Right ventricle myocardium superior (tissue), 1 donor: ENCODE measurements at regions not wholly inside any gene's neighbourhood (a gene's known extent, or its start where the extent isn't known, plus 50 kb on each side); places are given as distances from the start of the nearest gene placed in this dataset.

ENCODE experiments used
- ATAC-seq: fragments of 200-7000 bp; cut with Tn5 transposase; one replicate; pipeline ENCODE4 v1.9.1; 2020; ENCODE audit warnings: mild to moderate bottlenecking; ENCODE audit not compliant: poor library complexity
- DNase-seq: peaks from one replicate; pipeline ENCODE4 v3.0.0-alpha.2; 2020
- intact Hi-C: fragments of 100-400 bp; cut with DNase I; formaldehyde crosslinking; loops from one replicate; pipeline ENCODE4 v1.11.2; 2022
- donor health status: DM: no; HTN: yes; CAD: no; lungs with severe emphysema.

DNA sequence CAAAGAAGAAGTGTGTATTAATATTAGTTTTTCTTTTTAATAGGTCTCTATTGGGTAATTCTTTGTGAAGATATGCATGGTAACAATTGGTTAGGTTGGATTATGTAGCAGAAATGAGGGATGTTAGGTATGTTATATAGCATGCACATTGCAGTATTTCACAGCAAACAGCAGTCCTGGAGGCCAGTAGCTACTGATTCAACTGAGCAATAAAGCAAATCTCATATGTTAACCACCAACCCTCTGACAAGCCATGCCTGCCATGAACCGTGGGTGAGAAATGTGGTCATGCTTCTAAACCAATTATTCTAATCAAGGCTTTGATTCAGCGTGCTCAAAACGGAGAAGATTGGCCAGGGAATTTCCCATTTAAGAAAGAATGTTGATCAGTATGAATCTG is 313.0 kb upstream of the CDH6 start:
- ATAC-seq = no peak
- intact Hi-C loops = no loop called here
- no peak for DNase-seq

GRCh38 chr5:30879887-30880286 is 313.6 kb upstream of the CDH6 start:
- ATAC-seq (no peak), DNase-seq (no peak)
- intact Hi-C loops = no loop called here

DNA sequence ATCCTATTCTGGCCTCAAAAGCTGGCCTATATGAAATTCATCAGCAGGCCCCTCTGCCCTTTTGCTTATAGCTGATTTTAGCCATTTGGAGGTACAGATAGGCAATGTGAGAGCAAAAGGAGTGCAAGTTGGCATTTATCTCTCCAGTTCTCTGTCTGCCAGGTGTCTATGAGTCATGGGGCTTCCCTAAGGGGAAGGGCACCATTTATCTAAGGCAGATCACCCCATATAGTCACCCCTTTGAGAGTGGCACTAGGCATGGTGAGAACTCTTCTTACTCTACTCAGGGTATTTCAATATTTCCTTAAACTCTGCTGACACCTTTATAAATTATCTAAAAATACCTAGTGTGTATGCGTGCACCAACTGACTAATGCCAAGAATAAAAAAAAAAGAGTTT is 314.7 kb upstream of the CDH6 start:
- intact Hi-C loops = no loop called here
- ATAC-seq (no peak), DNase-seq (no peak)

DNA sequence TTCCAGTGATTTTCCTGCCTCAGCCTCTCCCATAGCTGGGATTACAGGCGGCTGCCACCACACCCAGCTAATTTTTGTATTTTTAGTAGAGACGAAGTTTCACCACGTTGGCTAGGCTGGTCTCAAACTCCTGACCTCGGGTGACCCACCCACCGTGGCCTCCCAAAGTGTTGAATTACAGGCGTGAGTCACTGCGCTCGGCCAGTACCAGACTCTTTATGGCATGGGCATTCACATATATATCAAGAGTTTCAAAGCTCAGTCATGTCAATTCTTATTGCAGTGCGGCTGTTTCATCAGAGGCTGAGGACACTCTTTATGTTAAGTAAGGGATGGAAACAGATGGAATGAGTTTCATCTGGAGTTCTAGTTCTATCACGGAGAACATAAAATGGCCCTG is 315.2 kb upstream of the CDH6 start:
- intact Hi-C loops = no loop called here
- no peak for DNase-seq
- no peak for ATAC-seq

- peak; percentile 83 for ATAC-seq
- DNase-seq = no peak
Observed at GRCh38 chr5:30874241-30875034, 319.0 kb upstream of the CDH6 start.

GRCh38 chr5:30871196-30871595 is 322.3 kb upstream of the CDH6 start:
- ATAC-seq (no peak), DNase-seq (no peak)
- intact Hi-C loops = no loop called here

More at GRCh38 chr5:30874241-30875034, 319.0 kb upstream of the CDH6 start:
- intact Hi-C loops = no loop called here

GRCh38 chr5:30867711-30868110 is 325.8 kb upstream of the CDH6 start:
- DNase-seq (no peak), ATAC-seq (no peak)
- intact Hi-C loops = no loop called here

- intact Hi-C loops = no loop called here
- peak; percentile 59 for ATAC-seq
- DNase-seq = no peak
Observed at GRCh38 chr5:30866142-30866541, 327.3 kb upstream of the CDH6 start.

DNA sequence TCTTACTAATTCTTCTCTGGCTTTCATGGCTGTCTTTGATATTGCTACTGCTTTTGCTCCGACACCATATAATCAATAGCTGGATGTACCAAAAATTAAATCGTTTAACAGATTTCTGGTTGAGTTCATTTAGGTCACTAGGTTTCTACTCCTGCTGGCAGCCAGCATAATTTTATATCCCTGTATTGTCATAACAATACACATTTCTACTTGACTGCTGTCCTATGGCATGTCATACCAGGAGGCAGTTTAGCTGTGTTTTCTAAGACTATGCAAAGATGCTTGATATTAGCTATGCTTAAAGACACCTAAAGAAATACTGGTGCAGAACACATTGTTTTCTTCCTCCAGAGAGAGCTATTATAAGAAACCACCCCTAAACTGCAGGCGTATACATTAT is 337.2 kb upstream of the CDH6 start:
- intact Hi-C loops = no loop called here
- no peak for DNase-seq
- no peak for ATAC-seq

DNA sequence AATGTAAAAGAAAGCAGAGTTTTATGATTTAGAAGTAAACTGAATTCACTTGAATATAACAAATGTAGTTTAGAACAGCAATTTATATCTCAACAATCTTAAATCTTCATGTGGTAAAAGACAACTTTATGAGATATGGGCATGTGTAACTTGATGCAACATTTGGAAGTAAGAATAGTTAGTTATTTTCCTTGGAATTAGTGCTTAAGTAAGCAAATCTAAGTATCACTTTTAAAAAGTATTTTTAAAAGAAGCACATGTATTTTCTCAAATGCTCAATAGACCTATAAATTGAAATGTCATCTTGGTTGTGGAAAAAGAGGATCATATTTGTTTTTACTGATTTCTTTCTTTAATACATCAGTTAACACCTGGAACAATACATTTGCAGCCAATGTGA is 340.3 kb upstream of the CDH6 start:
- intact Hi-C loops = no loop called here
- ATAC-seq (no peak), DNase-seq (no peak)

DNA sequence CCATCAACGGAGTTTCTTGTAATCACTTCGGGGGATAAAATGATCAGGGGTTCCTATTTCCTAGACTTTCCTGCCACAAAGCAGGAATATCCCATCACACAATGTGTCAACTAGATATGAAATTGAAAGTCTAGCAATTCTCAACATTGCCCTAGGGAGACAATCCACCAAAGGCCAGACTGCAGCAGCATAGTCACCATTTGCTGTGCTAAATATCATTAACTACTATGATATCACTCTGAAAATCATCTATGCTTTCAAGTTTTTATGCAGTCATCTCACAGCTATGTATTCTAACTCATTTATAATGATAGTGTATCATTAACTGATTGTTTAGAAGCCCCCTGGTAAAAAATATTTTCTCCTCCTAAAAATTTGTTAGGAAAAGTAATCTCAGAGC is 342.6 kb upstream of the CDH6 start:
- ATAC-seq = no peak
- intact Hi-C loops = no loop called here
- DNase-seq = no peak

DNA sequence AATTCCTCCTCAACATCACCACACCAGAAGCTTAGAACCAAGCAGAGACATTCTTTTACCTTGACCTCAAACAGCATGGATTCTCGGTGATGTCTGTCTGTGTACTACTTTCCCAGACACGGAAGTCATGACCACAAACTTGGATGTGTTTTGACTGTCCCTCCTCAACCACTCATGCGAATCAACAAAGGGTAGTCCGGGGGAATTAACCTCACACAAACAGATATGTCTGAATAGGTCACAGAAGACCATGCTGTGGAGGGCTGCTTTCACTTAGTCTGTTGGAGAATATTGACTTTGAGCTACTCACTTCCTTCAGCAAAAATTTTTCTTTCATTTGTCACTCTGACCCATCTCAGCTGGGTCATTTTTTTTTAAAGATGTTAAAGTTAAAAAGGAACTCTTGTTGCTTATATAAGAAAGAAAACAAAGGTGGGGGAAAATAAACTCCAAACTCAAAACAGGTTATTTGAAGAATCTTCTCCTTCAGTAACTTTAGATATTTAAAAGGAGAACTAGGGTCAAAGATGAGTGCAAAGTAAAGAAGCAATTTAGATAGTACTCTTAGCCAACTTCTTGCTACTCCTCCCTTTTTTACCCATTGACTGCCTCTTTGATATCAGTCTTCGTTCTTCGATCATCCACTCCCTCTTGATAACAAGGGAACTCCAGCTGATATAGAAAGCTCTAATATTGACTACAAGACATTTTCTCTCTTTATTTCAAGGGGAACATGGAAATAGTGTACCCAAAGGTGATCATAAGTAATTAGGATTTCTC is 343.4 kb upstream of the CDH6 start:
- ATAC-seq = no peak
- intact Hi-C loops = no loop called here
- no peak for DNase-seq

GRCh38 chr5:30846171-30846570 is 347.3 kb upstream of the CDH6 start:
- DNase-seq (no peak), ATAC-seq (no peak)
- intact Hi-C loops = no loop called here

GRCh38 chr5:30845194-30845593 is 348.3 kb upstream of the CDH6 start:
- no peak for ATAC-seq
- intact Hi-C loops = no loop called here
- DNase-seq = no peak

DNA sequence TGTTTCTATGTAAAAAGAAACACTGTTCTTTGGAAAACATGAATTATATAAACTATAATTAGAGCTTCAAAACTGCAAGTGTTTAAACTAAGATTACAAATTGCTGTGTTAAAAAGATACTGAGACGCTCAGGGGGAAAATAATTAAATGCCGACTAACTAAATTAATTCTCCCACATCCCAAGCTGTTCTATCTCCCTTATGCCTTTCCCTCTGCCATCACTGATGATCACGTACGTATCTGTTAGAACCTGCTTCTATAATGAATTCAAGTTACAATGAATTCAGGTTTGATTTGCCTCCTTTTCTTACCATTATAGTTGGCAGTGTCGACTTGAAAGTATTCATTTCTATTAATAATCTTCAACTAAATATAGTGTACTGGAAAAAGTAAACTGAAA is 349.9 kb upstream of the CDH6 start:
- DNase-seq (no peak), ATAC-seq (no peak)
- intact Hi-C loops = no loop called here

GRCh38 chr5:30839956-30840355 is 353.5 kb upstream of the CDH6 start:
- ATAC-seq = peak; percentile 95
- intact Hi-C loops = no loop called here
- DNase-seq = no peak

DNA sequence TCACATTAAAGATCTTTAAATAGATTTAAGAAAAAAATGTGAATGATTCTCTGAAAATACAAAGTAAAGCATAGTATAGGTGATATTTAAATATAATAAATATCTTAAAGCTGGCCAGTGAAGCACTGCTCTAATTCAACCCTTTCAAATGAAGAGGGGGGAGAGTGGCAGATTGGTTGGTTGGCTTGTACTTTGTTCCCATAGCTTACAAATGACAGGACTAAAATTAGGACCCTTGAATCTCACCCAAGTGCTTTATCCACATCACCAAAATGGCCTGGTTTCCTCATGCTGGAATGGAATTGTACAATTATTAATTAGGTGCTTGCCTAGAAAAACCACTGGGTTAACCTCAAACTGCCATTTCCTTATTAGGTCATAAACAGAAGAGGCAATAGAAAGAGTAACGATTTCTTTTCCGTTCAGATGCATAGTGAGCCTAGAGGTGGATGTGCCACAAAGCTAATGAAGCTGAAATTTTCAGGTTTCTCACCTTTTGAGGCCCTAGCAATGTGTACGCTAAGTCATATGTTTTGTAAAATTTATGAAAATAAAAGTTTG is 354.5 kb upstream of the CDH6 start:
- DNase-seq = no peak
- intact Hi-C loops = no loop called here
- peak; percentile 75 for ATAC-seq

DNA sequence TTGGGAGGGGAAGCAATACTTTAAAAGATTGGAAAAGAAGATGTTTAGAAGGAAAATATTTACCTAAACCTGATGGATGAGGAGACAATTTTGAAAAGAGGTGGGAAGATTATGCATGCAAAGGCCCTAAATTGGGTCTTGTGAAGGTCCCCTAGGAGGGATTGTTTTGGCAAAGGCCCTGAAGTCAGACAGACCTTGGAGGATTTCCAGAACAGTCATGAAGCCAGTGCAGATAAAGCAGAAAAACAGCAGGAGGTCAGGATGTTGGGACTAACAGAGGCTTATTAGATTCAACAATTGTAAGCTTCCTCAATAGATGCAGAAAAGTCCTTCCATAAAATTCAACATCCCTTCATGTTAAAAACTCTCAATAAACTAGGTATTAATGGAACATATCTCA is 361.0 kb upstream of the CDH6 start:
- DNase-seq = no peak
- intact Hi-C loops = no loop called here
- peak; percentile 68 for ATAC-seq

GRCh38 chr5:30831605-30832004 is 361.9 kb upstream of the CDH6 start:
- intact Hi-C loops = no loop called here
- ATAC-seq = no peak

DNA sequence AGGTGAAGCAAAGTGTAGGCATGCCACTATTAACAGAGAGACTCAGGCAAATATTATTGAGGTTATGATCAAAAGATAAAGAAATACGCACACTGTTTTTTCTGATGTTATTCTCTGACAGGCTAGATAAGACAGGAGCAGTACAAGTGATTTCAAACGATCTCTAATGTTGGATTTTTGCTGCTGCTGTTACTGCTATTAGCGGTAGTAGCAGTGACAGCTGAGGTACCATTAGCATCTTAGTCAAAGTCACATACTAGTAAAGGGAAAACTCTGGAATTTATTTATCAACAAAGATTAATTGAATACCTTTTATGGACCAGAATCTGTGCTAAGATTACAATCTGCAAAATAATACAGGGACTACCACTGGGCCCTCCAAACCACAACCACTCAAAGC is 362.4 kb upstream of the CDH6 start:
- intact Hi-C loops = no loop called here
- ATAC-seq = no peak
- DNase-seq = no peak

More at GRCh38 chr5:30831605-30832004, 361.9 kb upstream of the CDH6 start:
- no peak for DNase-seq
